ENCODE measurements at regions not wholly inside any gene's neighbourhood (a gene's known extent, or its start where the extent isn't known, plus 50 kb on each side); places are given as distances from the start of the nearest gene placed in this dataset.

DNA sequence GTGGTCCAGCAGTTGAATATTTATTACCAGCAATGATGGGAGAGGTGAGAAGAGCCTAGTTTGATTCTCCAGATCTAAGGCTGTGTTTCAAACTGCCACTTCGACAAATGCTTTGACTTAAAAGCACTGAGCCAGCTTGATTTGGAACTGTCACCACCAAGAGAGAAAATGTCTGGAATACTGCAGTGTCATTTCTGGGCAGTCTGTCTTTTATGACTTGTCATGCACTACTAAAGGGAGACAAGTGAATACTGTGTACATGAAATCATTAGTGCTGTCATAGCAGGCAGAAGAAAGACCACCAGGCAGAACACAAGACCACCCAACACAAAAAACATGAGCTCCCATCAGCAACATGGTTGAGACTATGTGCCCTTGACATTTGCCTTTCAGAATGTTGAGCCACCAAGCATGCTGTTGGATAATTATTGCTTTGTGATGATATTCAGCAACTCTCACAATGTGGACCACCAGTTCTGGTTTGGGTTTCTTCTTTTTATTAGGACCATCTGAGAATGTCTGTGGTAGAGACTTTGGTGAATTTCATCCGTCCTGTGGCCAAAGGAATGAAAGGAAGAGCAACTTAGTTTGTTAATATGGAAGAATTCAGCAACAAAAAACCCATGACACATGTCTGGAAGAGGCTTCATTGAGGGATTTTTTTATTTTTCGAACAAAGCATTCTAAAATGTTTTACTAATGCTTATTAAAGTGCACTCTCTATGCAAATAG is 125.8 kb downstream of the NTMT2 start:
- no peak for DNase-seq (ENCODE audit: low read depth)

DNA sequence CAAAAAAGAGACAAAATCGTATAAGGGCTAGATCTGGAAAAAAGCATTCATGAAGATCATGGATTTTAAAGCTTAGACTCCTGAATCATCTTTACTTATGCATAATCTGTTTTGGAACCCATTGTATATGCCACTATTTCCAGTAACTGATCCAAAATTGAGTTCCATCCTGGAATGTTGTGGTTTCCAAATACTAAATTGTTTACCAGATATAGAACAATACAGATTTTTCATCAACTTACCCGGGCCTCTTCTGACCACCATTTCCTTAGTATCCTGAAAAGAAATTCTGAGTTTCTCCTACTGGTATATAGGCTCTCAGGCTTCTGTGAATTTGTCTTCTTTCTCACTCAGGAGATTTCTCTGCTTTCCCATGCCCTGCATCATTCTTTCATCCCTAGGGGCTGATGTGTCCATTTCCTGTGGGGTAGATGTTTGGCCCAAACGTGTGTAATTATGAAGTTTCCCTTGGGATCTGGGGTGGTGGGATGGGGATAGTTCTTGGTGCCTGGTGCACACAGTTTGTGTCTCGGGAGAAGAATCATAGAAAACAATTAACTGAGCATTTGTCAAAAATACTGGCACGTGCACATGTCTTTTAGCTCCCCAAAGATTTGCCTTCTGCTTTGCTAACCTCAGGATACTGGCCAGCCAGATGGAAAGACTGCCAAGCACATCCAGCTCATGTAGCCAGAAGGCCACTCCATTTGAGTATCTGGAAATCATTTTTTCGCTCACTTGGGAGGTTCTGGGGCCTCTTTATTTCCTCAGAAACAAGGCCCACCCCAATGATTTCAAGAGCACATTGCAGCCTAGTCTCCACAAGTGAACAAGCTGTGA is 127.8 kb downstream of the NTMT2 start:
- DNase-seq (ENCODE audit: low read depth): no peak

DNA sequence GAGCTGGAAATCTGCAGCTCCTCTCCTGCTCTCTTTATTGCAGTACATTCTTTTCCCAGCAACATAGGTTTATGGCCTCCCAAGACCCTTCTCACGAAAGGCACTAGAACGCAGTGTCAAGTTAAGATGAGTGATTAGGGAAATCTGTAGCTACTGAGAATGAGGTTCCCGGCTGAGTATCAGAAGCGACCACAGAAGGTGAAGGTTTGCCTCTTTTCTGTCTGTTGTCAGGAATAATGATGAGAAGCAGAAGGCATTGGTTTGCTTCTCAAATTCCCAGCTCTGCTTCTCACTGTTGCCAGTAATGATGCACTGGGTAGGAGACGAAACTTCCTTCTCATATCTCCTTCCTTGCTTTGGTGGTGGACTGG is 128.4 kb downstream of the NTMT2 start:
- DNase-seq (ENCODE audit: low read depth): no peak

DNA sequence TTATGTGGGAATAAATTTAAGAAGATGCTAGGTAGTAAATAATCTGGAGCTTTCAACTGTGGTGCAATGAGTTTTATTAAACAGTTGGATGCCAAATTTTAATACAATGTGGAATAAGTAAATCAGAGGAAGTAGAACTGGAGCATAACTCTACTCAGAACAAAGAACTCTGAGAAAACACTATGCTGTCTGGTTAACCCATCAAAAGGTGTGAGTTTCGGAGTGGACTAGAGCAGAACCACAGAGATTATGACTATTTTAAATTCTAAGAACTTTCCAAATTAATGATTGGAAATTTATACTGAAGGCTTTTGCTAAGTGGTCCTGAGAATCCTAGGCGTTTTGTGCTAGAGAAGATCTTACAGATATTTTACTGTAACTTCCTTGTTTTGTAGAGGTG is 132.2 kb downstream of the NTMT2 start:
- no peak for DNase-seq (ENCODE audit: low read depth)

DNA sequence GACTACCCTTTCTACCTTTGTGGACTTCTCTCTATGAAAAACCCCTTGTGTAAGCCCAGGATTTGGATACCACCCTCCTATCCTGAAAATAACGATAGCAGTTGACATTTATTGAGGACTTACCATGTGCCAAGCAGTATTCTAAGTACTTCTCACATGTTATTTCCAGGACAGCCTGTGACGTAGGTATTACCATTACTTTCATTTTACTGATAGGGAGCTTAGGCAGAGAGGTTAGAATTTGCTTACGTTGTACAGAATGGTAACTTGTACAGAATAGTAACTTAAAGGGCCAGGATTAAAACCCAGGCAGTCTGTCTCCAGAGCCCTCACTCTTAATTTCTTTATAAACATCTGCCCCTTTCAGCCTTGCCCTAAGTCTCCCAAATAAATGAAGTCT is 138.3 kb downstream of the NTMT2 start:
- DNase-seq (ENCODE audit: low read depth): no peak

DNA sequence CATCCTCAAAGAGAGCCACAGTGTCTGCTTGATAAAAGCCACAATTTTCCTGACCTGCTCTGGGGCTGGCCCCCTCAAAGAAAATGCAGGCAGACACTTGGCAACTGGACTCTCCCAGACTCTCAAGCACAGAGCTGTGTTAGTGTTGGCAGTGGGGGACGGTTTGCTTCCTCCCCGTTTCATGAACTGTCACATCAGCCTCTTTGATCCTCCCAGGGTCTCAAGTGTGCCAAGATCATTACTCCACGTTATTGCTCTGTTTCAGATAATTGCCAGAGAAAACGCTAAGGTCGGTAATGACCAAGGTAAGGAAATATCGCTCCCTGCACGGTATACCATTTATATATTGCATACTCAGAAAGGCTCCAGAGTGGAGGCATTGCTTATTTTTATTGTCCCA is 138.8 kb downstream of the NTMT2 start:
- DNase-seq (ENCODE audit: low read depth): no peak

DNA sequence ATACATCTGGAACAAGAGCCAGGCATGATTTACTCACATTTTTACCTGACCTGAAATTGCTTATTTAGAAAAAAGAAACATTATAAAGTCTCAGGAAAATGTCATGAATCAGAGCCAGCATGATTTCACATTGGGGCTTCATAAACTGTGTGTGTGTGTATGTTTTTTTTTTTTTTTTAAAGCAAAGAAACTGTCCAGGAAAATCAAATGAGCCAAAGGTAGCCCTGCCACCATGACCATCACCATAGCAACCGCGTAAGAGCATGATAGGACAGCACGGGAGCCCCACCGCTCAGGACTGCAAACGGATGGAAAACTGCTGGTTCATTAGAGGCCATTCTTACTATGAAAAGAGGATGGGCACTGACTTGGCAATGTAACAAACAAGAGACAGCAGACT is 139.2 kb downstream of the NTMT2 start:
- no peak for DNase-seq (ENCODE audit: low read depth)

DNA sequence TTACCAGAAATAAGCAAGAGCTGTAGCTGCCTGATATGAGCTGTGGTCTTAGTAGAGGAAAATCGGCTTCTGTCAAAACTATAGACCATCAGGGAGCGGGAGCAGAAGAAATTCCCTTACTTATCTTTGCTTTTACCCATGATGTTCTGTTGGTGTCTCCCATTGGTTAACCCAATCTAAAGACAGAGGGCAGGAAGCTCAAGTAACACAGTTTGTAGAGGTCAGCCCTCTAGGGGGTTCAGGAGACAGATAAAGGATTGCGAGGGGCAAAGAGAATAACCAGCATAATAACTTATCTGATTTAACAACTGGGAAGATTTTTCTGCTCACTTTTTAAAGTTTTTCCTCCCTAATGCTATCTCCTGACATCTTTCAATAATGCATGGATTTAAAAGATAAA is 142.4 kb downstream of the NTMT2 start:
- no peak for DNase-seq (ENCODE audit: low read depth)

DNA sequence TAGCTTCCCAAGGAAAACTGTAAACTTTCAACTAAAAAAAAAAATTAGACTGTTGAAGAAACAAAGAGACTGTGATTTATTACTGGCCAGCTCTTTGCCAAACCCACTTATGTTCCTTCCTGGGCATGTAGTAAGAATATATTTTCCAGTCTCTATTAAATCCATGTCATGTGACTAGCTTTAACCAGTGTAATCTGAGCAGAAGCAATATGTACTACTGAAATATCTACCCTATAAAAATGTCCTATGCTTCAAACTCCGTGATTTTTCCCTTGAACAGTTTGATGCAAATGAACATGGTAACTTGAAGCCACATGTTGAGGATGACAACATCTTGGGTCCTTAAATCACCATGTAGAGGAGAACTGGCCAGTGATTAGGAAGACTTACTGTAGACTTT is 144.5 kb downstream of the NTMT2 start:
- no peak for DNase-seq (ENCODE audit: low read depth)

DNA sequence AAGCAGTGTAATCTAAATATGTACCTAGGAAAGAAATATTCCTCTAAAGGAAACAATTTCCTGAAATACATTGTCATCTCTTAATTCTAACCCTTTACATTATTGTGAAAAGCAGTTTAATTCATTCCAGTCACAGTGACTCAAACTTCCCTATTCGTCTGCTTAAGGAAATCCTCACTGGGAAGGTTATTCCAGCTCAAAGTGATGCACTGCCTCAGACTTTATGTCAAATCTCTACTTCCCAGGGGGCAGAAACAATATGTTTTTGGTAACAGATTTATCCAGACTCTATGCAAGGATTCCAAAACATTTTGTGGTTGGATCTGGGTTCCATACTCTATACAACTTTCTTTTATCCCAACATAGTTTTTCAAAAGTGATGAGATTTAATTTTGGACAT is 145.2 kb downstream of the NTMT2 start:
- no peak for DNase-seq (ENCODE audit: low read depth)

DNA sequence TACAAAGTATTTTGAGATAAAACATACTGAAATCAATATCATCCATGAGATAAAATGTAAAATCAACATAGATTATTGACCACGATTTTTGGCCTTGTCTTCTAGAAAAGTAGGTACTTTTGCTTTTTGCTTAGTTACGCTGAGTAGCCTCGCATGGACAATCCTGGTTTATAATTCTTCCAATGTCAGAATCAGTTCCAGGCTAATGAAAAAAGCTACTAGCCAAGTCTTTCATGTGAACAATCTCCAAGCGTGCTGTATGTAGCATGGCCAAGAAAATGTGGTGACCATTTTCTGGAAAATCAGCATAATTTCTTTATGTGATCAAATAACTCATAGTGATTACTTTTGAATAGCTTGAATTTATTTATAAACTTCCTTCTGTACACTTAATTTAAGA is 145.8 kb downstream of the NTMT2 start:
- DNase-seq (ENCODE audit: low read depth): no peak

DNA sequence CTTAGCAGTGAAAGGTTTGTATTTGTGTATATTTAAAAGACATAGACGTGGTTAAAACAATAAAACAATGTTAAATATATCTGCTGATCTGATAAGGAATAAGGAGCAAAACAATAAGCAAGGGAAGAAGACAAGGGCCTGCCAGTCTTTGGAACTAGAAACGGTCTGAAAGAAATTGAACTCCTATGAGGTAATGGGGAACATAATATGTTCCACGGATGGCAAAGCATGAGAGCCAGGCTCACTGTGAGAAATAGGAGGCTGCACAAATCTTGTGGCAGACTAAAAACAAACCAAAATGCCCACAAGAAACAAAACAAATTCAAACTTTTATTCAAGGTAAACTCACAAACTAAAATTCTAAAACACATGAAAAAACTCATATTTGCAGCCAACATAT is 150.5 kb downstream of the NTMT2 start:
- no peak for DNase-seq (ENCODE audit: low read depth)

DNA sequence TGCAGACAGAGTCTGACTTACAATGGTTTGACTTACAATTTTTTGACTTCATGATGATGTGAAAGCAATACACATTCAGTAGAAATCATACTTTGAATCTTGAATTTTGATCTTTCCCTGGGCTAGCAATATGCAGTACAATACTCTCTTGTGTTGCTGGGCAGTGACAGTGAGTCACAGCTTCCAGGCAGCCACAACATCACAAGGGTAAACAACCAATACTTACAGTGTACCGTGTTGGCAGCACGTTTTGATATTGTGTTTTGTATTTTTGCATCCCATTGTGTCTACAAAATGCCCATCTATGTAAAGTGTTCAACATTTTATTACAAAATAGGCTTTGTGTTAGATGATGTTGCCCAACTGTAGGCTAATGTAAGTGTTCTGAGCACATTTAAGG is 150.9 kb downstream of the NTMT2 start:
- no peak for DNase-seq (ENCODE audit: low read depth)

DNA sequence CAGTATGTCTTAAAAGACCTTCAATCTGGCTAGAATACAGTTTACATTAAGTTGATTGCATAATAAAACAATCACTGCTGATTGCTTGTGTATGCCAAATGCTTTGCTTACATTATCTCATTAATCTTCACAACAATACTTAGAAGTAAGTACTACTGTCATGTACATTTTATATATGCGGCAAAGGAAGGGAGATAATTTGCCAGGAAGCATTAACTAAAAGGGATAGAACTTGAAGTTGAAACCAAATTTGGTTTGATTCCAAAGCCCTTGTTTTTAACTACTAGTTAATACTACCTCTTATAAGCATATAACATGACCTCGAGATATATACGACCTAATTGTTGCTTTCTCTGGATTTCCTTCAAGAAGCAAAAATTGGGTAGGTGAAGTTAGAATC is 155.8 kb downstream of the NTMT2 start:
- no peak for DNase-seq (ENCODE audit: low read depth)

DNA sequence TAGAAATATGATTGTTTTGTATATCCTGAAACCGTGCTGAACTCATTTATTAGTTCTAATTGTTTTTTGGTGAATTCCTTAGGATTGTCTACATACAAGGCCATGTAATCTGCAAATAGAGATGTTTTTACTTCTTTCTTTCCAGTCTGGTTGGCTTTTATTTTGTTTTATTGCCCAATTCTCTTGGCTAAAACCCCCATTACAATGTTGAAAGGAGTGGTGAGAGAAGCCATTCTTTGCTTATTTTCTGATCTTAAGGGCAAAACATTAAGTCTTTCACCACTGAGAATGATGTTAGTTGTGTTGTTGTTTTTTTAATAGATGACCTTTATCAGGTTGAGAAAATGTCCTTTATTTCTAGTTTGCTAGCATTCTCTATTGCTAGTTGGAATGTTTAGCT is 157.3 kb downstream of the NTMT2 start:
- no peak for DNase-seq (ENCODE audit: low read depth)

DNA sequence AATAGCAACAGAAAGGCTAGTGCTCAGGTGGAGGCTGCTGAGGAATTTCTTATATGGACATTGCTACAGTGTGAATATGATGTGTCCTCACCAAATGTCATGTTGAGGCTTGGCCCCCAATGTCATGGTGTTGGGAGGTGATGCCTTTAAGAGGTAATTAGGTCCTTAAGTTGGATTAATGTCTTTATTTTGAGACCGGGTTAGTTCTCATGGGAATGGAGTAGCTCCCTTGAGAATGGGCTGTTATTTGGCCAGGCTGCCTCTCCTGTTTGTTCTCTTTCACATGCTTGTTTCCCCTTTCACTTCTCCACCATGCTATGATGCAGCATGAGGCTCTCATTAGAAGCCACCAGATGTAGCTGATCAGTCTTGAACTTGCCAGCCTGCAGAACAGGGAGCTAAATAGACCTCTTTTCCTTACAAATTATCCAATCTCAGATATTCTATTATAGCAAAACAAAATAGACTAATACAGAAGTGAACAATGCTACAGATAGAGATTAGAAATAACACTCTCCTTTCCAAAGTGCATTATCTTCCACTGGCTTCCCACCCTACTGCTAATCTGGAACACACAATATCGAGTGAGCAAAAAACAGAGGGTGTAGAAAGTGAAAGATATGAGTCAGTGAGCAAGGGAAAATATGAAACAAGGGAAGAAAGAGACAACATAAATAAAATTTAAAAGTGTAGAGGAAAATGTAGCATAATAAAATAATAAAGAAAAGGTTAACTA is 160.2 kb downstream of the NTMT2 start:
- DNase-seq (ENCODE audit: low read depth): no peak

DNA sequence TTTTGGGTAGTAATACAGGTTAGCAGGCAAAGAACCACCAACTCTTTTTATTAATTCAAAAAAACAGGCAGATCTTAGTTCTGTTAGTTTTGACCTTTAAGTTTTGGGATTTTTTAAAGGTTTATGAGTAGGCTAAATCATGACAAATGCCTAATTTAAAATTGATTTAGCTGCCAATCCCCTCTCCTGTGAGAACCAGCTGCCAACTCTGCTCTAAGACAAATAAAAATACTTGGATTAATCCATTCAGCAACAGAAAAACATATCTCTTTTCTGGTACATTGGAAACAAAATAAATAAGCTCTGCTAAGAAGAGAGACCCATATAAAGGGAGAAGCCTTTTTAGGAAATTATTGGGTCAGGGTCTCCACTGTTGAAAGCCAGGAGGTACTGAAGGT is 160.8 kb downstream of the NTMT2 start:
- no peak for DNase-seq (ENCODE audit: low read depth)

DNA sequence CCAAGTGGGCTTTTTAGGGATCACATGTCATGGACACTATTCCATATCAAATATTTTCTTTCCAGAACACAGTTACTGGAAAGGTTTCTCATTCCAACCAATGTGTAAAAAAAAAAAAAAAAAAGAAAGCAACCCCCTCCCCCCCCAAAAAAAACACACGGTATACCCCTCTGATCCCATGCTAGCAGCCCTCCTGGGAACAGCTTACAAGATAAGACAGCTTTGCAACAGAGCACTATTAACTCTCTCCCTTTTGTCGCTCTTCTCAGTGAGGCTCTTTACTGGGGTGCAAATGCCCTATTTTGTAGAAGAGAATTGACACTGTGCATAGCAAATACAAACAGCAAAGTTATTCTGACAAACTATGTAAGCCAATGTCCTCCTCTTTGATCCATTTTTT is 161.2 kb downstream of the NTMT2 start:
- DNase-seq (ENCODE audit: low read depth): no peak

DNA sequence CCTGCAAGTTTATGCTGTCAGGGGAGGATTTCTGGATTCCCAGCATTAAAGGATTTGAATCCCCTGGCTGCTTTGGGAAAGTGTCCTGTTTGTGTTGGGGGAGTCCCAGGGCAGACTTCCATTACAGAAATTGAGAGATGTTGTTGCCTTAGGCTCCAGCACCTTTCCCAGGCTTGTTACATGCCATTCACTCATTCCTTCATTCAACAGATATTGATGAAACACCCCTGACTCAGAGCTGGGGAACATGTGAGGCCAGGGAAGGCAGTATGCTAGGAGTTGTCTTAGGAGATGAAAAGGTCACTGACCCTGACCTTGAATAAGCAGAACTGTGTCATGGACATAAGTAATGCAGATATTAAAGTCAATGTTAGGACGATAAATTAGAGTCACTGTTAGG is 161.7 kb downstream of the NTMT2 start:
- peak; percentile 17 for DNase-seq (ENCODE audit: low read depth)

DNA sequence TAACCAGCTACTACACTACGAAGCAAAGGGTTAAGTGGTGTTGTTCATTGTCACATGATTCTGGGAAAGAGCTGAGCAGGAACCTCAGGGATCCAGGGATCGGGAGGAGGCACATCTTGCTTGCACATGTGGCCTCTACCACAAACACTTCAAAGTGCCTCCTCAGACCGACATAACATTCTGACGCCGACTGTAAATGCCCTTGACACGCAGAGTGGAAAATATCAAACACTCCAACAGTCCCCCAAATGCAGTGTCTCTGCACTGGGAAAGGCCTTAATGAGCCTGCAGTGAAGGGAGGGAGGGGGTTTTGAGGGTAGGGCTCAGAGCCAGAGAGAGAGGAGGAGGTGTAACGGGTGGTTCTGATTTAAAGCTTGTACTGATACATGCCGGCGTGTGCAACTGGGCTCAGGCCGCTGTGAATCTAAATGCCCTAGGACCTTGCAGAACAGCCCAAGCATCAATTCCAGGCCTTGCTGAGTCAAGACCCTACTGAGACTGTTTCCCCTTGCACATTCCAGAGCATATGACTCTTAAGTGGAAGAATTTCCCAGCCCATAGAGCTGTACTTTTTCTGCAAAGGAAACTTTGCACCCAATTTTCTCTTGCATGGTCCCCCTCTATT is 163.7 kb downstream of the NTMT2 start:
- DNase-seq (ENCODE audit: low read depth): peak; percentile 82

DNA sequence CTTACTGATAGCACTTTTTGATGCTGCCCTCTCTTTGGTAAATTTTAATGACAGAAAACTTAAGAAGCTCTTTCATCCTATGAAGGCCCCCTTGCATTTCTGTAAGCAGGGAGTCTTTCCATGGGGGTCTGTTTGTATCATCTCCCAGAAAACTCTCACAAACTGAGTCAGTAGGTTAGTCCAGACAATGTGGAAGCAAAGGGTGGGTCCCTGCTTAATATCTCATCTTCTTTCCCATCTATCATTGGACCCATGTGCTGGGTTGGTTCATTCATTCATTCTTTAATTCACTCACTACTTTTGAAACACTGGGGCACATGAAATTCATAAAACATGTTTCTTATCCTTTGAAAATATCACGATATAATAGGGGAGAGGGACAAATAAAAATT is 164.3 kb downstream of the NTMT2 start:
- no peak for DNase-seq (ENCODE audit: low read depth)

DNA sequence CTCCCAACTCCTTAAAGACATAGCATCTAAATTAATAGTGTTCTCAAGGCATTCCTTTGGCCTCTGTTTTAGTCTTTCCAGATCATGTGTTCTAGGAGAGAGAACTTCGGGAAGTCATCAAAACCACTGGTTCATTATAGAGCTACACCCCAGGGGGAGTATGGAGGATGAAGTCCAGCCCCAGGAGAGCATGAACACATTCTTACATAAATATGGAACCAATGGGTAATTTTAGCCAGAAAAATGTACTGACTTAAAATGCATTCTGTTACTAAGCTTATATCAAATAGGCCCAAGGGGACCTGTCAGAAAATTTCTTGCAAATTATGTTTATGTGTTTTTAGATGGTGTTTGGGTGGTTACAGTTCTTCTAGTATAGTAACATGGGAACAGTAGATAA is 165.2 kb downstream of the NTMT2 start:
- DNase-seq (ENCODE audit: low read depth): no peak

Data from Daoy (cell line).